Limb (tissue), 2 donors: ENCODE measurements at regions not wholly inside any gene's neighbourhood (a gene's known extent, or its start where the extent isn't known, plus 50 kb on each side); places are given as distances from the start of the nearest gene placed in this dataset.
"Not testable (repeated sequence)": the region's sequence is repeated elsewhere in the genome, so short reads cannot be mapped to it uniquely, and the experiment has no call there.

ENCODE experiments used
- DNase-seq, 2 donors: peaks; one replicate each; pipeline ENCODE4 v3.0.0-alpha.2; 2016; ENCODE audit errors: extremely low spot score in 2 of 2

DNA sequence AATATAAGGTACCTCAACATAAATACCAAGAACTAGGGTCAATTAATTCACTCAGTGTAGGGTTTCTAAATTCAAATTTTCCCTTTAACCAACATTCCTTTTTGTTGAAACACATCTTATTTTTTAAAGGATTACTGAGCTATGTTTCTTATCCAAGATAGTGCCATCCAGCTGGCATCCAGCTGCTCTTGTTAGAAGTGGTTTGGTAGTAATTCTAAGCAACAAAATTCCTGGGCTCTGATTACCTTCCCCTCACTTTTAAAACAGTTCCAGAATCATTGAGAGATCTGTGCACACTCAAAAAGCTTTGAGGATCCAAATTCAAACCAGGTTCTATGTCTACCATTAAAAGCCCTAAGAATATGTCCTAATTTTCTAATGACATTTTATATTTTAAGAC lies 583.7 kb downstream of the TRIML1 start:
- peak in 1 of 2 donors; percentile 27 for DNase-seq

DNA sequence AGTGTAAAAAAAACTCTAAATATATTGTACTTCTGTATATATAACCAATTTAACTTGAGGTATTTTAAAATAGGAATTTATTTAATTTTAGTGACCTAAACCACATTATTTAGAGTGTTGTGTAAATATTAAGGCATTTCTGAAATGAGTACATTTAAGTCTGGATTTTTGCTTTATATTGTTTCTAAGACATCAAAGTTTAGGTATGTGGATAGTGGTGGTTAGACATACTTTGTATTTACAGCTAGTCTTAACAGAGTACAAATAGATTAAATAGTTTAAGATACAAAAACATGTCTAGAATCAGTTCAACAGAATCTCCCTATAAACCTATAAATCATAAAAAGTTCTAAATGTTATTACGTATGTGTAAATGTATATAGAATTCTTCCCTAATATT lies 588.5 kb downstream of the TRIML1 start:
- DNase-seq: no peak

DNA sequence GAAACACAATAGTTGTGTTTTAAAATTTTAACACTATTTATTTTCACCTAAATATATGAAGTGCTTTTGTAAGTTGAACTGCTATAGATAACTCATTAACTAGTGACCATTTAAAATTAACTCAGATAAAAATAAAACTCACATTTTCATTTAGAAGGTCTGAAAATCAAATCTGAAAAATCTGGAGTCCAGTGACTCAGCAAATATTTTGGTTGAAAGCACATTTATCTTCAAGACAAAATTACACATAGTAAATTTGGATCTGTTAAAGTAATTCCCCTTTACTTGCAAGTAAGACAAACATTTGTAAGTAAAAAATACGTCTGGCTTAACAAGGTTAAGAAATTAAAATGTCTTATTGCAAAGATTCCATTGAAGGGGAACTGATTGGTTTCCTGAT lies 589.1 kb downstream of the TRIML1 start:
- DNase-seq: no peak

GRCh38 chr4:188732131-188732530 lies 592.9 kb downstream of the TRIML1 start:
- no peak for DNase-seq

GRCh38 chr4:188735082-188735481 lies 595.8 kb downstream of the TRIML1 start:
- DNase-seq: no peak

GRCh38 chr4:188737251-188738002 lies 598.2 kb downstream of the TRIML1 start:
- no peak for DNase-seq

GRCh38 chr4:188738290-188738689 lies 599.0 kb downstream of the TRIML1 start:
- DNase-seq: not testable (repeated sequence)

- DNase-seq: not testable (repeated sequence)
Measured at GRCh38 chr4:188740172-188740571, 600.9 kb downstream of the TRIML1 start.

DNA sequence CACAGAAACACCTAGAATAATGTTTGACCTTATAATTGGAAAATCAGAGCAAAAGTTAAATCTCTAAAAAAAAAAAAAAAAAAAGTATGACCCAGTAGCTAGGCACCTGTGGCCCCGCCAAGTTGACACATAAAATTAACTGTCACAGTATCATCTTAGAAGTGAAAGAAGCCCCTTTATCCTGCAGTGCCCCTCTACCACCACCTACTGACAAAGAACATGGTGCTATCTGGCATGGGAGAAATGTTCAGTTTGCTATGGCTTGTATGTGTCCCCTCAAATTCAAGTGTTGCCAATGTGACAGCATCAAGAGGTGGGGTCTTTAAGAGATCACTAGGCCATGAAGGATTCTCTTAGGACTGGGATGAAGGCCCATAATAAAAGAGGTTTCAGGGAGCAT lies 601.5 kb downstream of the TRIML1 start:
- not testable (repeated sequence) for DNase-seq

DNA sequence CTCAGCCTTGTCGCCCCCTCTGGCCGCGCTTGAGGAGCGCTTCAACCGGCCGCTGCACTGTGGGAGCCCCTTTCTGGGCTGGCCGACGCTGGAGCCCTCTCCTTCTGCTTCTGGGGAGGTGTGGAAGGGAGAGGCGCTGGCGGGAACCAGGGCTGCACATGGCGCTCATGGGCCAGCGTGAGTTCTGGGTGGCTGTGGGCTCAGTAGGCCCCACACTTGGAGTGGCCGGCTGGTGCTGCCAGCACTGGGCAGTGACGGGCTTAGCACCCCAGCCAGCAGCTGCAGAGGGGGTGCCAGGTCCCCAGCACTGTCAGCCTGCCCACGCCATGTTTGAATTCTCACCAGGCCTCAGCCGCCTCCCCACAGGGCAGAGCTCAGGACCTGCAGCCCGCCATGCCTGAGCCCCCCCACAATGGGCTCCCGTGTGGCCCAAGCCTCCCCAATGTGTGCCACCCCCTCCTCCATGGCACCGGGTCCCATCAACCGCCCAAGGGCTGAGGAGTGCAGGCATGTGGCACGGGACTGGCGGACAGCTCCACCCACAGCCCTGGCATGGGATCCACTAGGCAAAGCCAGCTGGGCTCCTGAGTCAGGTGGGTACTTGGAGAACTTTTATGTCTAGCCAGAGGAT lies 615.2 kb downstream of the TRIML1 start:
- DNase-seq: no peak

GRCh38 chr4:188767496-188767895 lies 628.3 kb downstream of the TRIML1 start:
- no peak for DNase-seq

DNA sequence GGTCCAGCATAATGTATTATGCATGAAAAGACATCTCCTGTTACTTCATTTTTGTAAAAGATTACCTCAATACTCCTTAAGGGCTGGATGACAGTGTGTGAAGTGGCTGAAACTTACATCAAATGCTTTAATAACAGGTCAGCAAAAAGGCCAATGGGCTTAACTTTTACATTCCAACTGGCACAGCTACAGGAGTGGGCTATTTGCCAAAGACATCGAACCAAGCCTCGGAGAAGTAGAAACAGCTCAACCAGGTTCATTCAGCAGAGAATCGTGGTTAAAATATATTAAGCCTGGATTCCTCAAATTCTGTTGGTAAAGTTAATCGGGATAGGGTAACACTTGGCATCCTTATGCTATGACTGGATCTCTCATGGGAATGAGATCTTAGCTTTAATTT lies 639.7 kb downstream of the TRIML1 start:
- no peak for DNase-seq

GRCh38 chr4:188779581-188779980 lies 640.3 kb downstream of the TRIML1 start:
- no peak for DNase-seq

DNA sequence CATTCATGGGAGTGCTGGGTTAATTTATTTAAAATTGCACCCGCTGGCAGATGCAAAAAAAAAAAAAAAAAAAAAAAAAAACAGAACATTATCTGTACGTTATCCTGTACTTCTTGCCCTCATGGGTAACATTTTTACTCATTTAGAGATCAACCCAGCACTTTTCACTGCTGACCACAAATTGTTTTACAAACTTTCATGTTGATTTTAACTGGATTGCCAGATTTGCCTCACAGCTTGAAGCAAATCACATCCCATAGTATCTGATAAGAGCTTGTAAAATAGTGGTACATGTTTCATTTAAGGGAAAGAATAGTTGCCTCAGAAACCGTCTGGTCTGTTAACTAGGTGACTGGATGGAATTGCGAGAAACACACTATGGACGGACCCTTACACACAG lies 640.8 kb downstream of the TRIML1 start:
- DNase-seq: no peak

DNA sequence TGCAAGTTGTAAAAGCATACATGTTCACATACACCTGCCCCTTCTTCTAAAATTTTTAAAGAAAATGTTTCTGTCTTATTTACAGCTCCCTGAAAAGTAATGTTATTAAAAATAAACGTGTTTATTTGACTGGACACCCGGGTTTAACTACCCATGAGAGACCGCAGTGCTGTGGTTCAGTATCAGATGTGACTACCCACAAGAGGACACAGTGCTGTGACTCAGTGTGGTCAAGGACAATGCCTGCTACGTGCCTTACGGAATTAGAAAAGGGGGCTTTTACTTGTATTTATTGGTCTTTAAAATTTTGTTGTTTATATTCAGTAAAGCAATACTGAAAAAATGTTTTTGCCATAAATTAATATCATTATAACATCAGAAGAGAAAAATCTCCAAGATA lies 641.4 kb downstream of the TRIML1 start:
- no peak for DNase-seq

GRCh38 chr4:188781655-188782054 lies 642.4 kb downstream of the TRIML1 start:
- DNase-seq: no peak

DNA sequence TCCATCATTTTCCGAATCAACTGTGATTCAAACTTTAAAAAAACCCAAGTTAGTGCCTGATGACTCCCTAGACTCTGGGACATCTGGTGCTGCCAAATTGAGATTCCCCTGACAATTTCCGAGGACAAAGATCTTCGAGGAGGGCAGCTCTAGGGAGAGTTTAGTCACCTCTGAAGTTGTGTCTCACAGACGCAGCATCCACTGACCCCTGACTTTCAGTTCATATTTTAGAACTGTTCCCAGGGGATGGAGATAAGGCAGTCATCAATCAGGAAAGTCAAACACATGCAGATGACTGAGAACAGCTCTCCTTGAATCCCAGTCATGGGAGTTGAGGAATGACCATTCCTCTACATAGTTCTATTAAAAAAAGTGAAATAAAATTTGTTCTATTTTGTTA lies 643.9 kb downstream of the TRIML1 start:
- no peak for DNase-seq

GRCh38 chr4:188783606-188784160 lies 644.4 kb downstream of the TRIML1 start:
- peak in 1 of 2 donors; percentile 4 for DNase-seq

DNA sequence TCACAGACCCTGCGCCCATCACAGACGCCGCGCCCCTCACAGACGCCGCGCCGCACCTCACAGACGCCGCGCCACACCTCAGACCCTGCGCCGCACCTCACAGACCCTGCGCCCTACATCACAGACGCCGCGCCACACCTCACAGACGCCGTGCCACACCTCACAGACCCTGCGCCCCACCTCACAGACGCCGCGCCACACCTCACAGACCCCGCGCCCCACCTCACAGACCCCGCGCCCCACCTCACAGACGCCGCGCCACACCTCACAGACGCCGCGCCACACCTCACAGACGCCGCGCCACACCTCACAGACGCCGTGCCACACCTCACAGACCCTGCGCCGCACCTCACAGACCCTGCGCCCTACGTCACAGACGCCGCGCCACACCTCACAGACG lies 657.4 kb downstream of the TRIML1 start:
- not testable (repeated sequence) for DNase-seq

DNA sequence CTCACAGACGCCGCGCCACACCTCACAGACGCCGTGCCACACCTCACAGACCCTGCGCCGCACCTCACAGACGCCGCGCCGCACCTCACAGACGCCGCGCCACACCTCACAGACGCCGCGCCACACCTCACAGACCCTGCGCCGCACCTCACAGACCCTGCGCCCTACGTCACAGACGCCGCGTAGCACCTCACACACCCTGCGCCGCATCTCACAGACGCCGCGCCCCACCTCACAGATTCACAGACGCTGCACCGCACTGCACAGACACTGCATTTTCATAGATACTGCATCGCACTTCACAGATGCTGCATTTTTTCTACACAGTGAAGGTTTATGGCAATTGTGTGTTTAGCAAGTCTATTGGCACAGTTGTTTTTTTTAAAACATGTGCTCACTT lies 657.8 kb downstream of the TRIML1 start:
- not testable (repeated sequence) for DNase-seq

DNA sequence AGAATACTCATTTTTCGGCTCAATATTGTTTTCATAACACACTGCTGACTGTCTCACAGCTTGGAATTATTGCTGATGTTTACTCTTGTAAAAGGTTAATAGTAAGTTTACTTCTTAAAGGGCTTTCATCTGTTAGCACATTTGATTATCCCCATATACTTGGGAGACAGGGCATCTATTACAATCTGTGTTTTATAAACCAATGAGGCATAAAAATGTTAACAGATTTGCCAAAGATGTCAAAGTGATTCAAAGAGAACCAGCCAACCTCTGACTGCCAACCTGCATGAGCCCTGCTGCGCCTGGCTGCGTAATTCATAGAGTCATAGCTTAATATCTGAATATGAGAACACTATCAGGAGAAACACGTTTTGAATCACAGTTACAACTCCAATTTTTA lies 665.6 kb downstream of the TRIML1 start:
- DNase-seq: no peak

- DNase-seq: no peak
Measured at GRCh38 chr4:188811121-188811520, 671.9 kb downstream of the TRIML1 start.

GRCh38 chr4:188812644-188813043 lies 673.4 kb downstream of the TRIML1 start:
- DNase-seq: no peak
